VCaP (cell line): ENCODE measurements at regions not wholly inside any gene's neighbourhood (a gene's known extent, or its start where the extent isn't known, plus 50 kb on each side); places are given as distances from the start of the nearest gene placed in this dataset.

Source experiments
- H3K27ac ChIP-seq: fragments of 450-650 bp; 2 replicates; pipeline ENCODE4 v1.5.1; 2017
- CTCF ChIP-seq: fragments of 450-650 bp; conservative IDR thresholded peaks from 2 replicates; pipeline ENCODE4 v1.5.1; 2017; ENCODE audit warnings: mild to moderate bottlenecking, moderate library complexity

- no peak for TF ChIP-seq CTCF
- no peak overlapping the region for H3K27ac ChIP-seq
Observed at GRCh38 chr1:224493269-224493668, 58.7 kb upstream of the WDR26 start.

DNA sequence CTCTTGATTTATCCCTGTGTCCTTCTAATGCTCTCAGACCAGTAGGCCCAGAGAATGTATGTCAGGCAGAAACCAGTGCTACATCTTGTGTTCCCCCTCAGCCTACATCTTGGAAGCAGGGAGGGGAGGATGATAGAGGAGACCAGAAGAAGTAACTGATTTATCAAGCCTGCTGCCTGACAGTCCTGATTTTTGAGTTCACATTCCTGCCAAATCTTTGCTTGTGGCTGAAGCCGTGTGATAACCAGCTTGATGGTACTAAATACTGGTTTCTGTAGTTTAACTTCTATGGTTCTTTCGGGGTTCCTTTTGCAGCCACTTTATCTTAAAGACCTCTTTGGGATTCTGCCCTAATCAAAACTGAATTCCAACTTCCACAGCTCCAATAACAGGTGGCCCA is 59.7 kb upstream of the WDR26 start:
- H3K27ac ChIP-seq, result no peak overlapping the region
- no peak for TF ChIP-seq CTCF

- no peak for TF ChIP-seq CTCF
Observed at GRCh38 chr1:224495866-224496265, 61.3 kb upstream of the WDR26 start.

GRCh38 chr1:224496826-224497225 is 62.2 kb upstream of the WDR26 start:
- H3K27ac ChIP-seq, result no peak overlapping the region
- TF ChIP-seq CTCF, result no peak

More at GRCh38 chr1:224495866-224496265, 61.3 kb upstream of the WDR26 start:
- no peak overlapping the region for H3K27ac ChIP-seq

DNA sequence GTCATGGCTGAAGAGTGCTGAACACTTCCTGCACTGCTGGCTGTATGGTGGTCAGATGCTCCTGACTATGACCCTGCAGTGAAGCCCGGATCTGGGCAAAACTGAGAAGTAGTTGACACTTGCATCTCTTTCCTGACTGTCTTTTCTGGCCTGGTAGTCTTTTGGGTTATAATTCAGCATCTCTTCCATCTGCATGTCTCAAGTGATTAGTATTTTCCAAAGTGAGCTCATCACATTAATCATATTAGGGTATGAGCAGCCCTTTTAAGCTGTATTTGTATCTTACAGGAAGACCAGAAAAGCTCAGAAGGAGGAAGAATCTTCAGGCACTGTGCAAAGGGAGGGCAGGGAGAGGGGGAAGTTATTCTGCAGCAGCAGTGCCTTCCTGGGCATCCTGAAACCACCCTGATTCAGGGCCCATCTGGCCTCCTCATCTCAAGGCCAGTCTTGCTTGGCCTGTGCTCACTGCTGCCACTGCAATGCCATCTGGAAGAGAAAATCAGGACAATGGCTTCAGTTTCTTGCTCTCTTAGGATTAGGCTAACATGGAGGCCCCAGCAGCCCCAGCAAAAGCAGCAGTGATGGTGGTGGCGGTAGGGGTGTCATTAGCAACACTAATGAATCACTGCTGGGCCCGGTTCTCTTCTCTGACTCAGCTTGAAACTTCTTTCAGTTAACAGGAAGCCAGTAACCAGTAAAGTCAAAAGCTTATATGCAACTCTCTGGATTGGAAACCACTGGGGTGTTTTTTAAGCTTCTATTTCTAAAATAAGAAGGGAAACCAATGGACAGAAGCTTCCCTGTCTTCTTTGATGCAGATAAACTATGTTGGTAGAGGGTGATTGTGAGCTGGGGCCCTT is 63.3 kb upstream of the WDR26 start:
- no peak for TF ChIP-seq CTCF
- H3K27ac ChIP-seq, result no peak overlapping the region

DNA sequence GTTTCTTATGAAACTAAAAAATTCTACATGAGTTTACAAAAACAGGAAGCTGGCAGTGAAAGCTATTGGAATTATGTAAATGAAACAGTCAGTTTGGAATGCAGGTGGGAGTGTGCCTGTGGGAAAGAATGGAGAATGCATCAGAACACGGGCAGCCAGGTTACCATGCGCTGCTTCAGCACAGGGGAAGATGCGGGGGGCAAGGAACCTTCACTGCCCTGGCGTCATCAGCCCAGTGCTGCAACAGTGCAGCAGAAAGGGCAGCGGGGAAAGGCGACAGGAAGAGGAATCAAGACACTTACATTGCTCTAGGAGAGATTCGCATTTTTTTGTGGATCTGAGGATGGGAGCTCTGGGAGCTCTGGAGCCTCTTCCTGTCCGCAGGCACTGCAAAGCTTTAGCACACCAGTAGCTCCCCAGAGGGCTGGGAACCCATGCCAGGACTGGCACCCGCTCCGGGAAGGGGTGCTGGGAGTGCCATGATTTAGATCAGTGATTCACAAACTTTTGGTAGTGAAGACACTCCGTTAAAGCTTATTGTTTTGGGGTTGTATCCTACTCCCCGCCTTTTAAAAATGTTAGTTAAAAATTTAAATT is 64.1 kb upstream of the WDR26 start:
- no peak overlapping the region for H3K27ac ChIP-seq
- TF ChIP-seq CTCF, result no peak

DNA sequence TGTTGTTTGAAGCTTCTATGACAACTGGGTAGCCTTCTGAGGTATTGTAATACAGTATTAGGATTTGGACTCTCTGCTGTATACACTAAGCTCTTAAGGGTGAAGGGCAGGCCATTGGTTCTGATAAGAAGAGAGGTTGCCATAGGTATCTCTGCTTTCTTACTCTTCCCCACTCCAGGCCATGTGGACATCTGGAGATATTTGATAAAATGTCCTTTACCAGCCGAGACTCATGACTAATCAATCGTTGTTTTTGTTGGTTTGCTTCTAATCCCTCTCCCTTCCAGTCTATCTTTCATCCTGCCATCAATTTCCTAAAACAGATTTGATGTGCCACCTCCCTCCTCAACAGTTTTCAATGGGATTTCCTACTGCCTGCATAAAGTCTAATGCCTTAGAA is 64.6 kb upstream of the WDR26 start:
- TF ChIP-seq CTCF, result no peak
- H3K27ac ChIP-seq, result no peak overlapping the region
